Heart left ventricle (tissue), 13 donors: ENCODE measurements at regions not wholly inside any gene's neighbourhood (a gene's known extent, or its start where the extent isn't known, plus 50 kb on each side); places are given as distances from the start of the nearest gene placed in this dataset.

Source experiments
- CTCF ChIP-seq, 12 donors: fragments of 200-600 bp; sonication (generic) in 4 of 12; IDR thresholded peaks; one replicate each; pipeline versions ENCODE4 v1.5.0 to v1.8.0; 2018 to 2022; ENCODE audit warnings: antibody characterized with exemption in 12 of 12, mild to moderate bottlenecking in 5 of 12
- POLR2A ChIP-seq, 2 donors: fragments of 450-650 bp; IDR thresholded peaks; one replicate each; pipeline ENCODE4 v1.6.1; 2017; ENCODE audit warnings: antibody characterized with exemption in 2 of 2, mild to moderate bottlenecking in 2 of 2, moderate library complexity in 2 of 2
- donor health status: ischemic (EF 13 %, LVEDD 7.1; RV severe dilation, severe dysfunction).
- donor health status: DM: no; HTN: yes; CAD: no.
- donor health status: DM: no; HTN: no; CAD: no.
- donor health status: ischemic (EF 25% LVEDD 6.9; RV normal size, moderate dysfunction).
- donor health status: ischemic (EF 25% LVEDD 5.7; RV mildly dilated, moderate dysfunction).
- donor health status: ischemic (EF 35%, LVEDD 5.7; RV mildly dilated, moderate dysfunction).
- donor health status: nonischemic (EF 11% LVEDD 7.7; RV severe dilation, severe dysfunction).
- donor health status: DM: yes; HTN: yes; CAD: no.
- donor health status: PGD.
- donor health status: ischemic (EF 29% LVEDD 5.4; RV normal size, mild dysfunction).
- donor health status: nonischemic (EF 23%, LVEDD 6.1; RV moderate dilation, normal function).

- TF ChIP-seq CTCF (IDR thresholded peaks at IDR 0.05) (no peak), POLR2A (IDR thresholded peaks at IDR 0.05) (no peak)
These were observed 91.4 kb upstream of the SALL1 start for GRCh38 chr16:51242296-51242994.
